ENCODE measurements at regions not wholly inside any gene's neighbourhood (a gene's known extent, or its start where the extent isn't known, plus 50 kb on each side); places are given as distances from the start of the nearest gene placed in this dataset.
A peak's percentile ranks its signal among the peaks of the same experiment; 100 is the strongest.
"Not testable (repeated sequence)": the region's sequence is repeated elsewhere in the genome, so short reads cannot be mapped to it uniquely, and the experiment has no call there.

GRCh38 chr13:22800526-22801401 lies 380.0 kb upstream of the SGCG start:
- Histone ChIP-seq H3K4me1 (peaks cover 0 to 57% (median 15%) of the 10 kb centered on the region in 10 experiments; a peak in 16 of 20 replicates), H3K9me3 (replicated peaks in 1 of 11) (peaks cover 0 to 11% (median 0%) of the 10 kb centered on the region in 11 experiments; a peak in 4 of 22 replicates), H3K4me3 (0 out of 20 replicates have a peak overlapping the region, but pooled peaks of 1 of the 10 experiments have one; percentile 0), H3K36me3 (no peaks in the 10 kb centered on the region), H3K9ac (peak overlapping the region in 5 of 11 experiments; percentile 40 to 79 (median 70); a peak in 8 of 22 replicates), H3K27me3 (no peaks in the 10 kb centered on the region), H3K27ac (peak overlapping the region in 9 of 11 experiments; percentile 6 to 97 (median 67); a peak in 15 of 22 replicates), H4K20me1 (no peaks in the 10 kb centered on the region), H3K4me2 (peak overlapping the region in 9 of 11 experiments; percentile 8 to 85 (median 51); a peak in 14 of 22 replicates)
- peak in 7 of 11 experiments; percentile 30 to 92 (median 75); a peak in 11 of 22 replicates for TF ChIP-seq Cebpa-rat (IDR thresholded peaks at IDR 0.05)

- peaks cover 0 to 57% (median 15%) of the 10 kb centered on the region in 10 experiments; a peak in 16 of 20 replicates for H3K4me1 ChIP-seq
- peak overlapping the region in 6 of 11 experiments; percentile 67 to 97 (median 84); a peak in 11 of 22 replicates for H3K27ac ChIP-seq
- H3K9ac ChIP-seq, result peak overlapping the region in 4 of 11 experiments; percentile 1 to 79 (median 68); a peak in 6 of 22 replicates
- H4K20me1 ChIP-seq, result no peaks in the 10 kb centered on the region
- TF ChIP-seq Cebpa-rat (IDR thresholded peaks at IDR 0.05), result no peak; a peak in 1 of 22 replicates
- H3K9me3 ChIP-seq (replicated peaks in 1 of 11), result peaks cover 0 to 11% (median 0%) of the 10 kb centered on the region in 11 experiments; a peak in 4 of 22 replicates
- H3K36me3 ChIP-seq, result no peaks in the 10 kb centered on the region
- H3K4me3 ChIP-seq, result no peak overlapping the region
- peak overlapping the region in 9 of 11 experiments; percentile 8 to 85 (median 51); a peak in 13 of 22 replicates for H3K4me2 ChIP-seq
- H3K27me3 ChIP-seq, result no peaks in the 10 kb centered on the region
Measured at GRCh38 chr13:22801402-22802003, 379.3 kb upstream of the SGCG start.

- no peak overlapping the region for H3K27ac ChIP-seq
- no peak overlapping the region for H3K4me3 ChIP-seq
- H3K27me3 ChIP-seq, result no peaks in the 10 kb centered on the region
- H4K20me1 ChIP-seq, result no peaks in the 10 kb centered on the region
- H3K9me3 ChIP-seq (replicated peaks in 1 of 11), result no peaks in the 10 kb centered on the region
- no peak overlapping the region for H3K9ac ChIP-seq
- no peaks in the 10 kb centered on the region for H3K4me1 ChIP-seq
- TF ChIP-seq Cebpa-rat (IDR thresholded peaks at IDR 0.05), result no peak
- no peak overlapping the region for H3K4me2 ChIP-seq
- no peaks in the 10 kb centered on the region for H3K36me3 ChIP-seq
Measured at GRCh38 chr13:22812793-22813192, 368.0 kb upstream of the SGCG start.

- H3K9me3 ChIP-seq (replicated peaks in 1 of 11); H3K27me3 ChIP-seq; H3K4me1 ChIP-seq; H3K36me3 ChIP-seq; H4K20me1 ChIP-seq; H3K9ac ChIP-seq; H3K27ac ChIP-seq; H3K4me2 ChIP-seq; H3K4me3 ChIP-seq: not testable (repeated sequence)
Measured at GRCh38 chr13:22813531-22814377, 367.0 kb upstream of the SGCG start.

- H4K20me1 ChIP-seq, H3K4me2 ChIP-seq, H3K27ac ChIP-seq: not testable (repeated sequence)
Measured at GRCh38 chr13:22814433-22814832, 366.3 kb upstream of the SGCG start.

GRCh38 chr13:22821589-22821988 lies 359.2 kb upstream of the SGCG start:
- Histone ChIP-seq H3K4me3 (no peak overlapping the region), H4K20me1 (no peaks in the 10 kb centered on the region), H3K4me1 (no peaks in the 10 kb centered on the region), H3K36me3 (no peaks in the 10 kb centered on the region), H3K9me3 (replicated peaks in 1 of 11) (0 out of 22 replicates have a peak, but pooled peaks cover 0 to 3% (median 0%) of the 10 kb centered on the region in 11 experiments), H3K27ac (no peak overlapping the region), H3K27me3 (no peaks in the 10 kb centered on the region), H3K4me2 (no peak overlapping the region), H3K9ac (no peak overlapping the region)
- TF ChIP-seq Cebpa-rat (IDR thresholded peaks at IDR 0.05), result no peak

More at GRCh38 chr13:22814433-22814832, 366.3 kb upstream of the SGCG start:
- H3K4me1 ChIP-seq; H3K9me3 ChIP-seq (replicated peaks in 1 of 11); H3K4me3 ChIP-seq; H3K36me3 ChIP-seq; H3K27me3 ChIP-seq; H3K9ac ChIP-seq: not testable (repeated sequence)

GRCh38 chr13:22825186-22825585 lies 355.6 kb upstream of the SGCG start:
- H3K4me3 ChIP-seq, result no peak overlapping the region
- peaks cover 0 to 2% (median 0%) of the 10 kb centered on the region in 11 experiments; a peak in 3 of 22 replicates for H3K9me3 ChIP-seq (replicated peaks in 1 of 11)
- H3K9ac ChIP-seq, result no peak overlapping the region

DNA sequence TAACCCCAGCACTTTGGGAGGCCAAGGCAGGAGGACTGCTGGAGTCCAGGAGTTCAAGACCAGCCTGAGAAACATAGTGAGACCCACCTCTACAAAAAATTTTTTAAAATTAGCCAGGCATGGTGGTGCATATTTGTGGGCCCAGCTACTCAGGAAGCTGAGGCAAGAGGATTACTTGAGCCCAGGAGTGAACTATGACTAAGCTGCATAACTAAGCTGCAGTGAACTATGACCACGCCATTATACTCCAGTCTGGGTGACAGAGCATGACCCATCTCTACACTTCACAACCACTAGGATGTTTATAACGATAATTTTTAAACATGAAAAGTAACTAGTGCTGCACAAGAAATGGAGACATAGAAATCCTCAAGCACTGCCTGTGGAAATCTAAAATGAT lies 352.7 kb upstream of the SGCG start:
- Histone ChIP-seq H3K4me1 (peaks cover 0 to 15% (median 10%) of the 10 kb centered on the region in 10 experiments; a peak in 12 of 20 replicates), H4K20me1 (no peaks in the 10 kb centered on the region), H3K4me2 (peak overlapping the region in 10 of 11 experiments; percentile 14 to 63 (median 45); a peak in 17 of 22 replicates), H3K27ac (peak overlapping the region in 8 of 11 experiments; percentile 23 to 63 (median 49); a peak in 12 of 22 replicates), H3K9me3 (replicated peaks in 1 of 11) (peaks cover 0 to 9% (median 0%) of the 10 kb centered on the region in 11 experiments; a peak in 4 of 22 replicates), H3K4me3 (no peak overlapping the region), H3K27me3 (no peaks in the 10 kb centered on the region), H3K9ac (no peak overlapping the region), H3K36me3 (no peaks in the 10 kb centered on the region)
- TF ChIP-seq Cebpa-rat (IDR thresholded peaks at IDR 0.05), result no peak

More at GRCh38 chr13:22825186-22825585, 355.6 kb upstream of the SGCG start:
- no peak for TF ChIP-seq Cebpa-rat (IDR thresholded peaks at IDR 0.05)
- no peak overlapping the region for H3K4me2 ChIP-seq
- H3K36me3 ChIP-seq, result no peaks in the 10 kb centered on the region
- H3K27ac ChIP-seq, result no peak overlapping the region
- no peaks in the 10 kb centered on the region for H4K20me1 ChIP-seq
- no peaks in the 10 kb centered on the region for H3K27me3 ChIP-seq
- peaks cover 0 to 15% (median 10%) of the 10 kb centered on the region in 10 experiments; a peak in 12 of 20 replicates for H3K4me1 ChIP-seq

Measured in BLaER1 treated with 17β-estradiol and CSF1 and Interleukin-3, amounts not matched to agents 10 nM and 100 nM (cell line).